ENCODE measurements at regions not wholly inside any gene's neighbourhood (a gene's known extent, or its start where the extent isn't known, plus 50 kb on each side); places are given as distances from the start of the nearest gene placed in this dataset.

DNA sequence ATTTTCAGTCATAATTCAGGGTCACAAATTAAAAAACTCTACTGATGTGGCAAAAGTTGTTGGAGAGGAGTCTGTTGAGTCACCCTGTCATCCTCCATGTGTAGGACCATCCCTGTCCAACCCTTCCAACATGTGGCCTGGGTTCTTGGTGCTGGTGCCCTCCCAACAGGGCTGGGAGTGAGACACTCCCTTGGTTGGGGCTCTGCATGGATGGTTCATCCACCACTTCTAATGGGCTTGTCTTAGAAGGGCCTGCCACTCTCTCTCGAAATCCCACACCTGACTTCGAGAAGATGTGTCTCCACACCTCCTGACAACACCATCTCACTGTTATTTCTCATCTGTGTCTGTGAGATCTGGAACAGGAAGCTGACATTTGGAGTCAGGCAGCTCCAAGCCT is 312.2 kb upstream of the IRX4 start:
- intact Hi-C loops (cut with DNase I) = no loop called here
- Histone ChIP-seq H3K4me1 (no peaks in the 10 kb centered on the region), H3K27me3 (no peaks in the 10 kb centered on the region), H3K4me3 (no peak overlapping the region), H3K9ac (ENCODE audit: low read depth in 2 of 2, low read length in 2 of 2) (no peak overlapping the region), H3K27ac (no peak overlapping the region), H3K9me3 (no peaks in the 10 kb centered on the region), H3K36me3 (no peaks in the 10 kb centered on the region)
- no peak for TF ChIP-seq CTCF (IDR thresholded peaks at IDR 0.05)
- peak; percentile 2 for DNase-seq

GRCh38 chr5:2194236-2194555 is 311.5 kb upstream of the IRX4 start:
- no peak for TF ChIP-seq CTCF (IDR thresholded peaks at IDR 0.05)
- intact Hi-C loops (cut with DNase I) = no loop called here

GRCh38 chr5:2193542-2194235 is 311.0 kb upstream of the IRX4 start:
- no peaks in the 10 kb centered on the region for H3K4me1 ChIP-seq
- no peaks in the 10 kb centered on the region for H3K36me3 ChIP-seq
- intact Hi-C loops (cut with DNase I) = no loop called here
- DNase-seq = peak; percentile 9
- H3K27me3 ChIP-seq = no peaks in the 10 kb centered on the region
- TF ChIP-seq CTCF (IDR thresholded peaks at IDR 0.05) = no peak
- H3K4me3 ChIP-seq = no peak overlapping the region
- no peak overlapping the region for H3K27ac ChIP-seq
- no peak overlapping the region for H3K9ac ChIP-seq (ENCODE audit: low read depth in 2 of 2, low read length in 2 of 2)
- no peaks in the 10 kb centered on the region for H3K9me3 ChIP-seq

More at GRCh38 chr5:2194236-2194555, 311.5 kb upstream of the IRX4 start:
- Histone ChIP-seq H3K27me3 (no peaks in the 10 kb centered on the region), H3K4me3 (no peak overlapping the region), H3K27ac (no peak overlapping the region), H3K9me3 (no peaks in the 10 kb centered on the region), H3K36me3 (no peaks in the 10 kb centered on the region), H3K4me1 (no peaks in the 10 kb centered on the region), H3K9ac (ENCODE audit: low read depth in 2 of 2, low read length in 2 of 2) (no peak overlapping the region)
- peak; percentile 13 for DNase-seq

DNA sequence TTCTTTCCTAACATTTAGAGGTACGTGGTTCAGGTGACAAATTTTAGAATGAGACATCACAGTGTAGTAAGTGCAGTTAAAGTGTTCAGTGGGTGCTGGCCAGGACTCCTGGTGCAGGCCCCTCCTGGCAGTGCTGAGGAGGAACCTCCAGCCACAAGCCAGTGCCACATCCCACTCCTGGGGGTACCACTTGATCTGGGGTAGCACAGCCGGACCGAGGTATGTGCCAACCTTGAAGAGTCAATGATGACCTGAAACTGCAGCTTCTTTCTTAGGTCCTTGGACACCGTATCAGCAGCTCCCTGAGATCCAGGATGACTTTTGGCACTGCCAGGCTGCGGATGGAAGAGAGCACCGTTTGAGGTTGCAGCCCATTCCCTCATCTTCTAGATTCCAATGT is 310.4 kb upstream of the IRX4 start:
- no peak overlapping the region for H3K9ac ChIP-seq (ENCODE audit: low read depth in 2 of 2, low read length in 2 of 2)
- no peaks in the 10 kb centered on the region for H3K9me3 ChIP-seq
- H3K4me3 ChIP-seq = no peak overlapping the region
- H3K27ac ChIP-seq = no peak overlapping the region
- no peak for TF ChIP-seq CTCF (IDR thresholded peaks at IDR 0.05)
- peak; percentile 5 for DNase-seq
- no peaks in the 10 kb centered on the region for H3K36me3 ChIP-seq
- H3K27me3 ChIP-seq = no peaks in the 10 kb centered on the region
- intact Hi-C loops (cut with DNase I) = no loop called here
- no peaks in the 10 kb centered on the region for H3K4me1 ChIP-seq

DNA sequence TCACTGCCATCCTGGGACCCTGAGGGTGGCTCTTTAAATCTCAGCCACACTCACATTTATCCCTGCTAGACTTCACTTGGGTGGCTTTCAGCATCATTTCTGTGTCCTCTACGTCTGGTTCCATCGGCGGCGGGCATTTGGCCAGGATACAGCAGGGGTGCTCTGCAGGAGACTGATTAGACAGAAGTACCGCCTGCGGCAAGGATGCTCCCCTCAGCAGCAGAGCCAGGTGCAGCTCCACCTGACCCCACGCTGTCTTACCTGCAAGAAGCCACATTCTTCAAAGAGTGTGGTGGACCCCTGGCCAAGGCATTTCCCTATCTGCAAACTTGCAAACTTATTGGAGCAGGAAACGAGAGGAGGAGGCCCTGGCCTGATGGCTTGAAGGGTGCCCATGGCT is 309.8 kb upstream of the IRX4 start:
- Histone ChIP-seq H3K4me3 (no peak overlapping the region), H3K4me1 (no peaks in the 10 kb centered on the region), H3K9me3 (no peaks in the 10 kb centered on the region), H3K9ac (ENCODE audit: low read depth in 2 of 2, low read length in 2 of 2) (no peak overlapping the region), H3K27me3 (no peaks in the 10 kb centered on the region), H3K27ac (no peak overlapping the region), H3K36me3 (no peaks in the 10 kb centered on the region)
- intact Hi-C loops (cut with DNase I) = no loop called here
- no peak for TF ChIP-seq CTCF (IDR thresholded peaks at IDR 0.05)
- DNase-seq = no peak

Measured in colonic mucosa (tissue), 4 donors.